ENCODE measurements at regions not wholly inside any gene's neighbourhood (a gene's known extent, or its start where the extent isn't known, plus 50 kb on each side); places are given as distances from the start of the nearest gene placed in this dataset.

DNA sequence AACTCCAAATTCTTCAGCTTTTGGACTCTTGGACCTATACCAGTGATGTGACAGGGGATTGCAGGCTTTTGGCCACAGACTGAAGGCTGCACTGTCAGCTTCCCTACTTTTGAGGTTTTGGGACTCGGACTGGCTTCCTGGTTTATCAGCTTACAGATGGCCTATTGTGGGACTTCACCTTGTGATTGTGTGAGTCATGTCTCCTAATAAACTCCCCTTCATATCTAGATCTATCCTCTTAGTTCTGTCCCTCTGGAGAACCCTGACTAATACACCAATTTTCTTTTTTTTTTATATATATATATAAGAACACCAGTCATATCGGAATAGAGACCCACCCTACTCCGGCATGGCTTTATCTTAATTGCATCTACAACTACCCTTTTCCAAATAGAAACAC is 166.8 kb downstream of the ETV1 start:
- no peaks in the 10 kb centered on the region for H3K9me3 ChIP-seq (ENCODE audit: insufficient read depth, low read length)
- H3K9ac ChIP-seq (ENCODE audit: insufficient read length, low read depth) = no peak overlapping the region
- H3K36me3 ChIP-seq (ENCODE audit: insufficient read depth, insufficient read length, low read length) = no peaks in the 10 kb centered on the region
- TF ChIP-seq SUZ12 (IDR thresholded peaks at IDR 0.05; ENCODE audit: extremely low read depth, insufficient read depth, insufficient read length) (no peak), YY1 (IDR thresholded peaks at IDR 0.05; ENCODE audit: insufficient read depth, insufficient read length) (no peak), ZNF274 (IDR thresholded peaks at IDR 0.05; ENCODE audit: low read depth, low read length) (no peak)
- no peak overlapping the region for H3K4me3 ChIP-seq (ENCODE audit: insufficient read length, low read depth)
- H3K4me1 ChIP-seq (ENCODE audit: insufficient read depth, insufficient read length) = no peaks in the 10 kb centered on the region
- DNase-seq (ENCODE audit: low read depth, low spot score) = no peak
- no peaks in the 10 kb centered on the region for H3K27me3 ChIP-seq (ENCODE audit: insufficient read depth, insufficient read length)

DNA sequence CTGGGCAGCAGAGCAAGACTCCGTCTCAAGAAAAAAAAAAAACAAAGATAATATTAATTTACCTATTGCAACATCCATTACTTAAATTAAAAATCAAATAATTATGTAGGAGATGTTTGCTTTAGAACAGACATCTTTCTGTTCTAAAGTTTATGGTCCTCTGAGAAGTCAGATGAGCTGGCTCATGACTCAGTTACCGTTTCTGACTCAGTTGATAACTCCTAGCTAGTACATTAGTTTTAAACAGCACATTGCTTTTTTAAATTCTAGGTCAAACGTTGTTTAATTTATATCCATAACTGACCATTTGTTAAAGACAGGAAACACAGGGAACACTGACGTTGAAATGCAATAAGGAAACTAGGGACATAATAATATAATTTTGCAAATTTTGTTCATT is 162.7 kb downstream of the ETV1 start:
- no peak for DNase-seq (ENCODE audit: low read depth, low spot score)
- no peaks in the 10 kb centered on the region for H3K27me3 ChIP-seq (ENCODE audit: insufficient read depth, insufficient read length)

DNA sequence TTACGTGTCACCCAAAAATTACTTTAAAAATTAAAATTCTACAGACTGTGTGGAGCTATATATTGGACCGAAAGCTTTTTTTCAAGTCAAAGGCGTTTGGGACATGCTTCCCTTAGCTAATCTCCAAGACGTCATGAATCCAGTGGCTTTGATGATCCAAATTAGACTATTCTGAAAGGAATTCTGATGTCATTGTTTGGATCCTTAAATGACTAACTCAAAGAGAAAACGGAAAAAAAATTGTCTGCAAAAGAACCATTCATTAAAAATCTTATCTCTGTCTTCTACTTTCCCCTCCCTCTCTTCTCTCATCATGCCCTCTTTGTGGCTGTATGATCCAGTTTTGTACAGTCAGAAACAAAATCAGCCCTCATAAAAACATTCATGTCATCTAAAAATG is 161.8 kb downstream of the ETV1 start:
- Histone ChIP-seq H3K9me3 (ENCODE audit: insufficient read depth, low read length) (no peaks in the 10 kb centered on the region), H3K27me3 (ENCODE audit: insufficient read depth, insufficient read length) (no peaks in the 10 kb centered on the region), H3K4me3 (ENCODE audit: insufficient read length, low read depth) (no peak overlapping the region), H3K4me1 (ENCODE audit: insufficient read depth, insufficient read length) (no peaks in the 10 kb centered on the region), H3K9ac (ENCODE audit: insufficient read length, low read depth) (no peak overlapping the region), H3K36me3 (ENCODE audit: insufficient read depth, insufficient read length, low read length) (no peaks in the 10 kb centered on the region)
- DNase-seq (ENCODE audit: low read depth, low spot score) = no peak
- TF ChIP-seq YY1 (IDR thresholded peaks at IDR 0.05; ENCODE audit: insufficient read depth, insufficient read length) (no peak), ZNF274 (IDR thresholded peaks at IDR 0.05; ENCODE audit: low read depth, low read length) (no peak), SUZ12 (IDR thresholded peaks at IDR 0.05; ENCODE audit: extremely low read depth, insufficient read depth, insufficient read length) (no peak)

More for the DNA sequence above, 162.7 kb downstream of the ETV1 start:
- no peaks in the 10 kb centered on the region for H3K9me3 ChIP-seq (ENCODE audit: insufficient read depth, low read length)
- no peaks in the 10 kb centered on the region for H3K4me1 ChIP-seq (ENCODE audit: insufficient read depth, insufficient read length)
- no peak overlapping the region for H3K4me3 ChIP-seq (ENCODE audit: insufficient read length, low read depth)
- no peak for TF ChIP-seq YY1 (IDR thresholded peaks at IDR 0.05; ENCODE audit: insufficient read depth, insufficient read length)
- no peak for TF ChIP-seq ZNF274 (IDR thresholded peaks at IDR 0.05; ENCODE audit: low read depth, low read length)
- TF ChIP-seq SUZ12 (IDR thresholded peaks at IDR 0.05; ENCODE audit: extremely low read depth, insufficient read depth, insufficient read length) = no peak
- no peak overlapping the region for H3K9ac ChIP-seq (ENCODE audit: insufficient read length, low read depth)
- H3K36me3 ChIP-seq (ENCODE audit: insufficient read depth, insufficient read length, low read length) = no peaks in the 10 kb centered on the region

DNA sequence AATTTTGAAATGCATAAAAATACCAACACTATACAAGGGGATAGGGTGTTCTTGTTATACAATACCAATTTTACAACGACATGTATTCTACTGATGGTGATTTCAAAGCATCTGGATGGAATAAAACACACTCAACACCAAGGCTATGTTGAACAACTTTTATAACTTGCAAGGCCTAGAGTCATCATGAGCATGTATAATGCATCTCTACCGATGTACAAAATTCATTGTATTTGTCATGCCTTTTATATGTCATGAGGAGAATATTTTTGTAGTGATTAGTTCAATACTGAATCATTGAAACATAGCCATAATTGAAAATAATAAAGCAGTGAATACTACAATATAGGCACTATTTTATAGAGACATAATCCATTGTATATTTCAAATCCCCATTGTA is 160.2 kb downstream of the ETV1 start:
- Histone ChIP-seq H3K9ac (ENCODE audit: insufficient read length, low read depth) (no peak overlapping the region), H3K27me3 (ENCODE audit: insufficient read depth, insufficient read length) (no peaks in the 10 kb centered on the region), H3K4me1 (ENCODE audit: insufficient read depth, insufficient read length) (no peaks in the 10 kb centered on the region), H3K36me3 (ENCODE audit: insufficient read depth, insufficient read length, low read length) (no peaks in the 10 kb centered on the region), H3K4me3 (ENCODE audit: insufficient read length, low read depth) (no peak overlapping the region), H3K9me3 (ENCODE audit: insufficient read depth, low read length) (no peaks in the 10 kb centered on the region)
- DNase-seq (ENCODE audit: low read depth, low spot score) = no peak
- TF ChIP-seq SUZ12 (IDR thresholded peaks at IDR 0.05; ENCODE audit: extremely low read depth, insufficient read depth, insufficient read length) (no peak), ZNF274 (IDR thresholded peaks at IDR 0.05; ENCODE audit: low read depth, low read length) (no peak), YY1 (IDR thresholded peaks at IDR 0.05; ENCODE audit: insufficient read depth, insufficient read length) (no peak)

DNA sequence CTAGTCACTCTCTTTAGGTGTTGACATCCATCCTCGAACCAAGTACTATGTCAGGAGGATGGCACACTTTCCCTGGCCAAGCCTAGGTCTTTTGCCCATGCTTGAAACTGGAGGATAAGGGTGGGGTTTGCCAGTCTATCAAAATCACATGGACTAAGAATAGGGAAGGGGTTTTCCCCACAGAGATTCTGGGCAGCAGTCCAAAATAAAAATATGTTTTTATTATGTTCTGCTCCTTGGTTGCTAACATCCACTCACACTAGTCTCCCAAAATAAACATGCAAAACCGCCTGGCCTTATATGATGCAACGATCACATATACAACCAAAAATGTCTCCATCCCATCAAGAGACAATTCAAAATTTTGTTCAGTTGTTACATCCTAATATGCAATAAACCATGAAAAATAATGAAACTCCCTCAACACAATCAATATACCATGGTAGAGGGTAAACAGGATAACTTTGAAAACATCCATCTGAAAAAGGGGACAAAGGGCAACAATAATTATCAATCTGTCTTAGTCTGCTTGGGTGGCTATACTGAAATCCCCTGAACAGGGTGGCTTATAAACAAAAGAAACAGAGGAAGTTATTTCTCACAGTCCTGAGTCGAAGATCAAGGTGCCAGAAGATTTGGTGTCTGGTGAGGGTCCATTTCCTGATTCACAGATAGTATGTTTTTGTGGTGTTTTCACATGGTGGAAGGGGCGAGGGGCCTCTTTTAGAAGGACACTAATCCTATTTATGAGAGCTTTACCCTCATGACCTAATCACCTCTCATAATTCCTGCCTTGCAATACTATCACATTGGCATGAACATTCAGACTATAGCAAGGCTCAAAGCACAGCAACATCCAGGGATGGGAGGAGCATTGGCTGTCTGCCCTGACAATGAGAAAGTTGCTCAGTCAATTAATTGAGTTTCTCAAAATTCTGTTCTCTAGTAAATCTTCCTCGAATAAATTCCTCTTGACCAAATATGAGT is 159.3 kb downstream of the ETV1 start:
- DNase-seq (ENCODE audit: low read depth, low spot score) = no peak
- no peaks in the 10 kb centered on the region for H3K27me3 ChIP-seq (ENCODE audit: insufficient read depth, insufficient read length)
- H3K36me3 ChIP-seq (ENCODE audit: insufficient read depth, insufficient read length, low read length) = no peaks in the 10 kb centered on the region
- H3K9ac ChIP-seq (ENCODE audit: insufficient read length, low read depth) = no peak overlapping the region
- H3K9me3 ChIP-seq (ENCODE audit: insufficient read depth, low read length) = no peaks in the 10 kb centered on the region
- H3K4me3 ChIP-seq (ENCODE audit: insufficient read length, low read depth) = no peak overlapping the region
- no peaks in the 10 kb centered on the region for H3K4me1 ChIP-seq (ENCODE audit: insufficient read depth, insufficient read length)
- TF ChIP-seq YY1 (IDR thresholded peaks at IDR 0.05; ENCODE audit: insufficient read depth, insufficient read length) = no peak
- TF ChIP-seq ZNF274 (IDR thresholded peaks at IDR 0.05; ENCODE audit: low read depth, low read length) = no peak
- TF ChIP-seq SUZ12 (IDR thresholded peaks at IDR 0.05; ENCODE audit: extremely low read depth, insufficient read depth, insufficient read length) = no peak

DNA sequence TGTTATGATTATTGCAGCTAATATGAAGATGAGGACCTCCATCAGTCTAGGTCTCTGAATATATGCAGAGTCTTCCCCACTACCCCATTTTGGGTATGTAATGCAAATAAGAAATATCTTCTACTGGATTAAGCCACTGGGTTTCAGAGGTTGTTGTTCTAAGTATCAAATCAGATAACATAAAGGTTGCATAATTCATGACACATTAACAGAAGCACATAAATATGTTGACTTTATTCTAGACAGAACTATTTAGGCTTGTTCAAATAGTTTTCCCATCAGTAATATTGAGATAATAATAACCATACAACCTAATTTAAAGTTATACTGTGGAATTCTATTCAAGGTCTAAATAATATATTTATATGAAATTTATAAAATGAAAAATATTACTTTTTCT is 157.1 kb downstream of the ETV1 start:
- TF ChIP-seq SUZ12 (IDR thresholded peaks at IDR 0.05; ENCODE audit: extremely low read depth, insufficient read depth, insufficient read length) = no peak
- no peak for TF ChIP-seq YY1 (IDR thresholded peaks at IDR 0.05; ENCODE audit: insufficient read depth, insufficient read length)
- TF ChIP-seq ZNF274 (IDR thresholded peaks at IDR 0.05; ENCODE audit: low read depth, low read length) = no peak
- no peaks in the 10 kb centered on the region for H3K36me3 ChIP-seq (ENCODE audit: insufficient read depth, insufficient read length, low read length)
- H3K9me3 ChIP-seq (ENCODE audit: insufficient read depth, low read length) = no peaks in the 10 kb centered on the region
- H3K4me1 ChIP-seq (ENCODE audit: insufficient read depth, insufficient read length) = no peaks in the 10 kb centered on the region
- no peak for DNase-seq (ENCODE audit: low read depth, low spot score)
- H3K9ac ChIP-seq (ENCODE audit: insufficient read length, low read depth) = no peak overlapping the region
- no peak overlapping the region for H3K4me3 ChIP-seq (ENCODE audit: insufficient read length, low read depth)
- H3K27me3 ChIP-seq (ENCODE audit: insufficient read depth, insufficient read length) = no peaks in the 10 kb centered on the region

DNA sequence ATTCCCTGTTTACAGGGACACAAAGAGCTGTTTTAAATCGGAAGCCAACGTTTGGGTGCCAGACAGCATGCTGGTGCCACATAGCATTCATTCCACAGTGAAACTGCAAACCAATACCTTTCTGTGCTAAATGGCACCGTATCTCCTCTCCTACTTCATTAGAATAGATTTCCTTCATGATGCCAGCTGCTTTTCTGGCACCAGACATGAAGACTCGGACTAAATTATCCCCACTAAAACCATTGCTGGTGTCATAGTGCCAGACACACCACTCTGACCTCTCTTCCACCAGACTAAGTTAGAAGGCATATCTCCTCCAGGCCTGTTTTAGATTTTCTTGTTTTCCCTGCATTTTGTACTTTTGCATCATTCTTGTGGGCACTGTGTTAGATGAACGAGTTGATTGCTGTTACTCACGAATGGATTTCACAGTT is 155.1 kb downstream of the ETV1 start:
- no peaks in the 10 kb centered on the region for H3K36me3 ChIP-seq (ENCODE audit: insufficient read depth, insufficient read length, low read length)
- no peaks in the 10 kb centered on the region for H3K27me3 ChIP-seq (ENCODE audit: insufficient read depth, insufficient read length)
- TF ChIP-seq ZNF274 (IDR thresholded peaks at IDR 0.05; ENCODE audit: low read depth, low read length) = no peak
- TF ChIP-seq SUZ12 (IDR thresholded peaks at IDR 0.05; ENCODE audit: extremely low read depth, insufficient read depth, insufficient read length) = no peak
- TF ChIP-seq YY1 (IDR thresholded peaks at IDR 0.05; ENCODE audit: insufficient read depth, insufficient read length) = no peak
- no peak overlapping the region for H3K9ac ChIP-seq (ENCODE audit: insufficient read length, low read depth)
- no peaks in the 10 kb centered on the region for H3K4me1 ChIP-seq (ENCODE audit: insufficient read depth, insufficient read length)
- no peak for DNase-seq (ENCODE audit: low read depth, low spot score)
- no peak overlapping the region for H3K4me3 ChIP-seq (ENCODE audit: insufficient read length, low read depth)
- H3K9me3 ChIP-seq (ENCODE audit: insufficient read depth, low read length) = no peaks in the 10 kb centered on the region
